Spleen (tissue), 11 donors: ENCODE measurements at regions not wholly inside any gene's neighbourhood (a gene's known extent, or its start where the extent isn't known, plus 50 kb on each side); places are given as distances from the start of the nearest gene placed in this dataset.

ENCODE experiments used
- DNase-seq: peaks from one replicate; pipeline ENCODE4 v3.0.0-alpha.2; 2020
- H3K27ac ChIP-seq, 8 donors: fragments of 200-600 bp; sonication (generic) in 7 of 8; 1 replicate in 4 of 8; 2 replicates in 4 of 8; pipeline versions ENCODE4 v1.5.0 to v1.8.0; 2016 to 2021; ENCODE audit warnings: inconsistent platforms in 4 of 8, mild to moderate bottlenecking in 4 of 8, moderate library complexity in 1 of 8
- H3K27me3 ChIP-seq, 7 donors: fragments of 200-600 bp; sonication (generic) in 6 of 7; replicated peaks in 1 of 7; 1 replicate in 4 of 7; 2 replicates in 3 of 7; pipeline versions ENCODE4 v1.5.0 to v1.8.0; 2016 to 2021; ENCODE audit warnings: inconsistent platforms in 3 of 7, mild to moderate bottlenecking in 1 of 7
- H3K36me3 ChIP-seq, 6 donors: fragments of 200-600 bp; sonication (generic) in 5 of 6; 1 replicate in 4 of 6; 2 replicates in 2 of 6; pipeline versions ENCODE4 v1.5.0 to v1.8.0; 2016 to 2021; ENCODE audit warnings: inconsistent platforms in 2 of 6
- H3K4me1 ChIP-seq, 6 donors: fragments of 200-600 bp; sonication (generic) in 5 of 6; 1 replicate in 3 of 6; 2 replicates in 3 of 6; pipeline versions ENCODE4 v1.5.0 to v1.8.0; 2016 to 2021; ENCODE audit warnings: inconsistent platforms in 3 of 6
- H3K4me3 ChIP-seq, 8 donors: fragments of 200-600 bp; sonication (generic) in 7 of 8; 1 replicate in 4 of 8; 2 replicates in 4 of 8; pipeline versions ENCODE4 v1.5.0 to v1.8.0; 2016 to 2021; ENCODE audit warnings: inconsistent platforms in 4 of 8, mild to moderate bottlenecking in 4 of 8, moderate library complexity in 2 of 8
- H3K9me3 ChIP-seq, 8 donors: fragments of 200-600 bp; sonication (generic) in 7 of 8; 1 replicate in 4 of 8; 2 replicates in 4 of 8; pipeline versions ENCODE4 v1.5.0 to v1.8.0; 2016 to 2021; ENCODE audit warnings: inconsistent platforms in 4 of 8
- CTCF ChIP-seq, 11 experiments: fragments of 200-600 bp in 7 of 11; fragments of 450-650 bp in 4 of 11; sonication (generic) in 4 of 11; IDR thresholded peaks in 8 of 11; conservative IDR thresholded peaks in 3 of 11; 1 replicate in 7 of 11; 2 replicates in 4 of 11; pipeline versions ENCODE4 v1.4.0 to v1.8.0; 2016 to 2021; ENCODE audit warnings: antibody characterized with exemption in 11 of 11, inconsistent platforms in 4 of 11, mild to moderate bottlenecking in 1 of 11
- POLR2A ChIP-seq, 3 donors: fragments of 450-650 bp; IDR thresholded peaks; one replicate each; pipeline ENCODE4 v1.5.1; 2017; ENCODE audit warnings: antibody characterized with exemption in 3 of 3, mild to moderate bottlenecking in 1 of 3
- POLR2AphosphoS5 ChIP-seq, 3 donors: sonication (generic); formaldehyde crosslinking; IDR thresholded peaks; one replicate each; pipeline ENCODE4 v1.5.1; 2017; ENCODE audit warnings: antibody characterized with exemption in 3 of 3
- WGBS, 5 donors: extraction: QIAGEN DNeasy Blood & Tissue Kit in 3 of 5; methylation state at CpG; one replicate each; pipeline versions ENCODE4 v1.1.5 to v1.1.7; 2013 to 2018; 5-methylcytosine and 5-hydroxymethylcytosine counted together
- intact Hi-C: fragments of 100-400 bp; cut with DNase I; formaldehyde crosslinking; loops from one replicate; pipeline ENCODE4 v1.15.0; 2023; ENCODE audit warnings: low total_unique reads
- donor health status: healthy with polysubstance abuse.
- donor health status: DM: no; HTN: no; CAD: no; lungs with moderate emphysema.
- donor health status: DM: no; HTN: no; CAD: no.
- donor health status: Bipolar disorder and iron deficiency.
- donor health status: healthy.
- donor health status: DM: no; HTN: no; CAD: no.
- donor health status: DM: yes; HTN: yes; CAD: no.

- Histone ChIP-seq H3K36me3 (no peaks in the 10 kb centered on the region), H3K27me3 (no peaks in the 10 kb centered on the region), H3K4me3 (no peak overlapping the region), H3K27ac (no peak overlapping the region), H3K9me3 (peaks cover 0 to 22% (median 4%) of the 10 kb centered on the region in 8 donors), H3K4me1 (no peaks in the 10 kb centered on the region)
- DNase-seq, result no peak
- TF ChIP-seq POLR2AphosphoS5 (IDR thresholded peaks at IDR 0.05), result no peak
- TF ChIP-seq CTCF (IDR thresholded peaks at IDR 0.05 in 8 of 11, conservative IDR thresholded peaks at IDR 0.05 in 3 of 11), result no peak
- TF ChIP-seq POLR2A (IDR thresholded peaks at IDR 0.05), result no peak
- 3 to 16% (median 7%) methylated on average over 2 of the region's 2 CpGs for WGBS, 5 donors
- intact Hi-C loops, result no loop called here
Observed at GRCh38 chr20:7608250-7608649, 332.0 kb downstream of the HAO1 start.

- no peaks in the 10 kb centered on the region for H3K4me1 ChIP-seq
- DNase-seq, result no peak
- intact Hi-C loops, result no loop called here
- H3K27me3 ChIP-seq, result no peaks in the 10 kb centered on the region
- H3K4me3 ChIP-seq, result no peak overlapping the region
- TF ChIP-seq POLR2AphosphoS5 (IDR thresholded peaks at IDR 0.05) (no peak), POLR2A (IDR thresholded peaks at IDR 0.05) (no peak), CTCF (IDR thresholded peaks at IDR 0.05 in 8 of 11, conservative IDR thresholded peaks at IDR 0.05 in 3 of 11) (no peak)
- H3K9me3 ChIP-seq, result peaks cover 0 to 17% (median 4%) of the 10 kb centered on the region in 8 donors
- H3K27ac ChIP-seq, result no peak overlapping the region
- no peaks in the 10 kb centered on the region for H3K36me3 ChIP-seq
Observed at GRCh38 chr20:7609251-7609650, 331.0 kb downstream of the HAO1 start.

GRCh38 chr20:7610681-7611080 is 329.6 kb downstream of the HAO1 start:
- no peak for DNase-seq
- H3K36me3 ChIP-seq, result no peaks in the 10 kb centered on the region
- peaks cover 0 to 3% (median 0%) of the 10 kb centered on the region in 8 donors for H3K9me3 ChIP-seq
- H3K27me3 ChIP-seq, result no peaks in the 10 kb centered on the region
- TF ChIP-seq CTCF (IDR thresholded peaks at IDR 0.05 in 8 of 11, conservative IDR thresholded peaks at IDR 0.05 in 3 of 11) (no peak), POLR2AphosphoS5 (IDR thresholded peaks at IDR 0.05) (no peak), POLR2A (IDR thresholded peaks at IDR 0.05) (no peak)
- H3K4me3 ChIP-seq, result no peak overlapping the region
- no peak overlapping the region for H3K27ac ChIP-seq
- intact Hi-C loops, result no loop called here
- H3K4me1 ChIP-seq, result no peaks in the 10 kb centered on the region
- WGBS, 5 donors, result 60 to 67% (median 62%) methylated on average over 4 of the region's 4 CpGs

- Histone ChIP-seq H3K4me3 (no peak overlapping the region), H3K27ac (no peak overlapping the region), H3K27me3 (no peaks in the 10 kb centered on the region), H3K4me1 (no peaks in the 10 kb centered on the region), H3K9me3 (peaks cover 0 to 15% (median 9%) of the 10 kb centered on the region in 8 donors), H3K36me3 (no peaks in the 10 kb centered on the region)
- TF ChIP-seq POLR2A (IDR thresholded peaks at IDR 0.05), result no peak
- no peak for TF ChIP-seq POLR2AphosphoS5 (IDR thresholded peaks at IDR 0.05)
- no peak for TF ChIP-seq CTCF (IDR thresholded peaks at IDR 0.05 in 8 of 11, conservative IDR thresholded peaks at IDR 0.05 in 3 of 11)
- intact Hi-C loops, result no loop called here
- 50 to 70% (median 57%) methylated on average over 2 of the region's 2 CpGs for WGBS, 5 donors
- no peak for DNase-seq
Observed at GRCh38 chr20:7617797-7618196, 322.5 kb downstream of the HAO1 start.
